ENCODE measurements at regions not wholly inside any gene's neighbourhood (a gene's known extent, or its start where the extent isn't known, plus 50 kb on each side); places are given as distances from the start of the nearest gene placed in this dataset.
"Not testable (repeated sequence)": the region's sequence is repeated elsewhere in the genome, so short reads cannot be mapped to it uniquely, and the experiment has no call there.

GRCh38 chr9:65411336-65411735 is 126.3 kb upstream of the FOXD4L5 start:
- no peak overlapping the region for H3K4me3 ChIP-seq (ENCODE audit: low read depth, low read length)
- TF ChIP-seq CTCF (IDR thresholded peaks at IDR 0.05; ENCODE audit: insufficient read depth, low read depth, low read length, missing control alignments), result no peak
- no peak for DNase-seq (ENCODE audit: low read depth)

- TF ChIP-seq CTCF (IDR thresholded peaks at IDR 0.05; ENCODE audit: insufficient read depth, low read depth, low read length, missing control alignments), result no peak
- no peak for DNase-seq (ENCODE audit: low read depth)
- H3K4me3 ChIP-seq (ENCODE audit: low read depth, low read length), result no peak overlapping the region
These were observed 125.9 kb upstream of the FOXD4L5 start for GRCh38 chr9:65410926-65411325.

GRCh38 chr9:65409471-65409980 is 124.5 kb upstream of the FOXD4L5 start:
- H3K4me3 ChIP-seq (ENCODE audit: low read depth, low read length), result no peak overlapping the region
- TF ChIP-seq CTCF (IDR thresholded peaks at IDR 0.05; ENCODE audit: insufficient read depth, low read depth, low read length, missing control alignments), result no peak
- no peak for DNase-seq (ENCODE audit: low read depth)

- DNase-seq (ENCODE audit: low read depth); H3K4me3 ChIP-seq (ENCODE audit: low read depth, low read length): not testable (repeated sequence)
These were observed 123.8 kb upstream of the FOXD4L5 start for GRCh38 chr9:65408806-65409205.

GRCh38 chr9:65406625-65407024 is 121.6 kb upstream of the FOXD4L5 start:
- not testable (repeated sequence) for H3K4me3 ChIP-seq (ENCODE audit: low read depth, low read length); DNase-seq (ENCODE audit: low read depth)

- DNase-seq (ENCODE audit: low read depth); H3K4me3 ChIP-seq (ENCODE audit: low read depth, low read length): not testable (repeated sequence)
These were observed 120.8 kb upstream of the FOXD4L5 start for GRCh38 chr9:65405766-65406165.

GRCh38 chr9:65405253-65405652 is 120.2 kb upstream of the FOXD4L5 start:
- H3K4me3 ChIP-seq (ENCODE audit: low read depth, low read length), result no peak overlapping the region
- no peak for TF ChIP-seq CTCF (IDR thresholded peaks at IDR 0.05; ENCODE audit: insufficient read depth, low read depth, low read length, missing control alignments)
- DNase-seq (ENCODE audit: low read depth), result no peak

GRCh38 chr9:65404232-65405006 is 119.4 kb upstream of the FOXD4L5 start:
- no peak for DNase-seq (ENCODE audit: low read depth)
- no peak for TF ChIP-seq CTCF (IDR thresholded peaks at IDR 0.05; ENCODE audit: insufficient read depth, low read depth, low read length, missing control alignments)
- no peak overlapping the region for H3K4me3 ChIP-seq (ENCODE audit: low read depth, low read length)
